ENCODE measurements at regions not wholly inside any gene's neighbourhood (a gene's known extent, or its start where the extent isn't known, plus 50 kb on each side); places are given as distances from the start of the nearest gene placed in this dataset.

DNA sequence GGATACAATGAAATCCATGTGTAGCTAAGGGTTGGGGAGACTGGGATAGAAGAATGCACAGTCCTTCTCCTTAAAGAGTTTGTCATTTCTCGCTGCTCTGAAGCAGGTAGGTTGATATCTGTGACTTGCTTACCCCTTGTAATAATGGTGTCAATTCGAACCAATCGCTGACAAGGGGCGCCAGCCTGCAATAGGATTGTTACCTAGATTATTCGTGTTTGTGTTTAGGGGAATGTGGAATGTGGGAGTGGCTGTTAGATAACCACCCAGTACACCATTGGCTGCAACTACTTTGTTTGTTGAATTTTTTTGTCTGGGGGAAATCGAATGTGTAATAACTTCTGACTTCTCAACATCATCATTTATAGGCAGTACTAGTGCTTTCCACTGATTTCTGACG is 141.6 kb downstream of the LARP7 start:
- in situ Hi-C loops (cut with MboI; ENCODE audit: low sequenced_read_pairs) = no loop called here
- intact Hi-C loops (cut with micrococcal nuclease) = no loop called here
- WGBS, 2 experiments (ENCODE audit: extremely low coverage in 2 of 2, insufficient read length in 1 of 2) = no CpG with 5 or more reads among the region's 7 CpGs

More for the DNA sequence above, 141.6 kb downstream of the LARP7 start:
- Histone ChIP-seq H3K36me3 (ENCODE audit: control insufficient read depth, insufficient read depth, low read length) (no peaks in the 10 kb centered on the region), H3K9ac (ENCODE audit: low read depth, low read length) (no peak overlapping the region), H3K4me2 (ENCODE audit: low read depth, low read length) (no peak overlapping the region), H4K20me1 (ENCODE audit: insufficient read depth, low read length) (no peaks in the 10 kb centered on the region), H3K9me1 (ENCODE audit: insufficient read depth, low read length) (no peaks in the 10 kb centered on the region), H2BK20ac (ENCODE audit: low read depth, low read length) (no peak overlapping the region), H2BK5ac (ENCODE audit: low read depth, low read length, poor library complexity, severe bottlenecking) (no peak overlapping the region), H3K4me1 (ENCODE audit: control insufficient read depth, insufficient read depth, low read length) (no peaks in the 10 kb centered on the region), H3K4me3 (ENCODE audit: insufficient read depth, low read depth, low read length) (no peak overlapping the region), H3K18ac (ENCODE audit: low read depth, low read length) (no peak overlapping the region), H4K8ac (ENCODE audit: low read depth in 2 of 2, low read length in 2 of 2) (no peak overlapping the region), H3K23ac (ENCODE audit: low read depth, low read length) (no peak overlapping the region), H2AFZ (replicated peaks; ENCODE audit: low read length, poor library complexity) (no peak overlapping the region), H3K79me1 (ENCODE audit: low read depth in 1 of 2, low read length in 2 of 2) (no peaks in the 10 kb centered on the region), H3K56ac (ENCODE audit: extremely low read depth, insufficient read depth, low read length) (no peak overlapping the region), H3K27ac (ENCODE audit: insufficient read depth, low read length) (no peak overlapping the region), H4K5ac (ENCODE audit: low read depth, low read length) (no peak overlapping the region), H4K91ac (ENCODE audit: insufficient read depth, low read depth, low read length) (no peak overlapping the region), H3K9me3 (ENCODE audit: control insufficient read depth, insufficient read depth, low read length) (no peaks in the 10 kb centered on the region), H2AK9ac (replicated peaks; ENCODE audit: low read depth, low read length, poor library complexity) (no peak overlapping the region), H3K27me3 (ENCODE audit: control insufficient read depth, insufficient read depth, low read length) (no peaks in the 10 kb centered on the region), H2AK5ac (ENCODE audit: low read depth, low read length) (no peak overlapping the region), H2BK120ac (ENCODE audit: low read depth, low read length) (no peak overlapping the region), H3K4ac (ENCODE audit: low read depth, low read length) (no peak overlapping the region), H2BK15ac (ENCODE audit: low read depth, low read length) (no peak overlapping the region), H3K14ac (replicated peaks; ENCODE audit: low read depth, low read length) (no peak overlapping the region)
- ATAC-seq (ENCODE audit: low read depth) (no peak), DNase-seq (no peak)
- no peak for TF ChIP-seq MAZ (IDR thresholded peaks at IDR 0.05; ENCODE audit: borderline replicate concordance, low read depth, low read length)
- TF ChIP-seq RCOR1 (IDR thresholded peaks at IDR 0.05; ENCODE audit: insufficient replicate concordance, low read length) = no peak
- TF ChIP-seq CEBPB (IDR thresholded peaks at IDR 0.05; ENCODE audit: low read depth, low read length) = no peak
- TF ChIP-seq, protein P1, sequence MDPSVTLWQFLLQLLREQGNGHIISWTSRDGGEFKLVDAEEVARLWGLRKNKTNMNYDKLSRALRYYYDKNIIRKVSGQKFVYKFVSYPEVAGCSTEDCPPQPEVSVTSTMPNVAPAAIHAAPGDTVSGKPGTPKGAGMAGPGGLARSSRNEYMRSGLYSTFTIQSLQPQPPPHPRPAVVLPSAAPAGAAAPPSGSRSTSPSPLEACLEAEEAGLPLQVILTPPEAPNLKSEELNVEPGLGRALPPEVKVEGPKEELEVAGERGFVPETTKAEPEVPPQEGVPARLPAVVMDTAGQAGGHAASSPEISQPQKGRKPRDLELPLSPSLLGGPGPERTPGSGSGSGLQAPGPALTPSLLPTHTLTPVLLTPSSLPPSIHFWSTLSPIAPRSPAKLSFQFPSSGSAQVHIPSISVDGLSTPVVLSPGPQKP (IDR thresholded peaks at IDR 0.05; ENCODE audit: borderline replicate concordance, low read depth, low read length) = no peak
- TF ChIP-seq FOS (IDR thresholded peaks at IDR 0.05; ENCODE audit: low read depth, low read length) = no peak
- TF ChIP-seq MAFK (IDR thresholded peaks at IDR 0.05; ENCODE audit: low read depth, low read length) = no peak
- no peak for TF ChIP-seq CHD1 (IDR thresholded peaks at IDR 0.05; ENCODE audit: low read depth, low read length)
- no peak for TF ChIP-seq BHLHE40 (IDR thresholded peaks at IDR 0.05; ENCODE audit: low read depth, low read length)
- TF ChIP-seq NFE2L2 (IDR thresholded peaks at IDR 0.05; ENCODE audit: low read depth, low read length) = no peak
- TF ChIP-seq POLR2A (IDR thresholded peaks at IDR 0.05; ENCODE audit: low read depth, low read length) = no peak
- TF ChIP-seq RAD21 (IDR thresholded peaks at IDR 0.05; ENCODE audit: low read length) = no peak
- TF ChIP-seq MXI1 (IDR thresholded peaks at IDR 0.05; ENCODE audit: borderline replicate concordance, low read depth, low read length) = no peak
- TF ChIP-seq, protein P2, sequence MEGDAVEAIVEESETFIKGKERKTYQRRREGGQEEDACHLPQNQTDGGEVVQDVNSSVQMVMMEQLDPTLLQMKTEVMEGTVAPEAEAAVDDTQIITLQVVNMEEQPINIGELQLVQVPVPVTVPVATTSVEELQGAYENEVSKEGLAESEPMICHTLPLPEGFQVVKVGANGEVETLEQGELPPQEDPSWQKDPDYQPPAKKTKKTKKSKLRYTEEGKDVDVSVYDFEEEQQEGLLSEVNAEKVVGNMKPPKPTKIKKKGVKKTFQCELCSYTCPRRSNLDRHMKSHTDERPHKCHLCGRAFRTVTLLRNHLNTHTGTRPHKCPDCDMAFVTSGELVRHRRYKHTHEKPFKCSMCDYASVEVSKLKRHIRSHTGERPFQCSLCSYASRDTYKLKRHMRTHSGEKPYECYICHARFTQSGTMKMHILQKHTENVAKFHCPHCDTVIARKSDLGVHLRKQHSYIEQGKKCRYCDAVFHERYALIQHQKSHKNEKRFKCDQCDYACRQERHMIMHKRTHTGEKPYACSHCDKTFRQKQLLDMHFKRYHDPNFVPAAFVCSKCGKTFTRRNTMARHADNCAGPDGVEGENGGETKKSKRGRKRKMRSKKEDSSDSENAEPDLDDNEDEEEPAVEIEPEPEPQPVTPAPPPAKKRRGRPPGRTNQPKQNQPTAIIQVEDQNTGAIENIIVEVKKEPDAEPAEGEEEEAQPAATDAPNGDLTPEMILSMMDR (conservative IDR thresholded peaks at IDR 0.05; ENCODE audit: low read depth, low read length) = no peak
- TF ChIP-seq, protein P3, sequence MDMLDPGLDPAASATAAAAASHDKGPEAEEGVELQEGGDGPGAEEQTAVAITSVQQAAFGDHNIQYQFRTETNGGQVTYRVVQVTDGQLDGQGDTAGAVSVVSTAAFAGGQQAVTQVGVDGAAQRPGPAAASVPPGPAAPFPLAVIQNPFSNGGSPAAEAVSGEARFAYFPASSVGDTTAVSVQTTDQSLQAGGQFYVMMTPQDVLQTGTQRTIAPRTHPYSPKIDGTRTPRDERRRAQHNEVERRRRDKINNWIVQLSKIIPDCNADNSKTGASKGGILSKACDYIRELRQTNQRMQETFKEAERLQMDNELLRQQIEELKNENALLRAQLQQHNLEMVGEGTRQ (IDR thresholded peaks at IDR 0.05; ENCODE audit: low read depth, low read length) = no peak
- no peak for TF ChIP-seq SMC3 (IDR thresholded peaks at IDR 0.05; ENCODE audit: low read depth, low read length)
- POLR2A ChIA-PET (ENCODE audit: unreplicated experiment) = no interaction called here
- dilution Hi-C loops (cut with HindIII; ENCODE audit: low sequenced_read_pairs, unreplicated experiment) = no loop called here
- BruUV-seq (replicated peaks) = no TSS peak
- CTCF ChIA-PET = interaction anchor here (0.8 to 1.0 kb wide), 3 partner anchors 11 to 94 kb away, joined by 3 to 5 read pairs (median 3); no protein-coding TSS in a partner anchor

Measured in IMR-90 (cell line).